Thyroid gland (tissue), 4 donors: ENCODE measurements at regions not wholly inside any gene's neighbourhood (a gene's known extent, or its start where the extent isn't known, plus 50 kb on each side); places are given as distances from the start of the nearest gene placed in this dataset.

ENCODE experiments used
- POLR2A ChIP-seq, 2 donors: fragments of 450-650 bp; IDR thresholded peaks; one replicate each; pipeline ENCODE4 v1.6.1; 2017; ENCODE audit warnings: antibody characterized with exemption in 2 of 2, mild to moderate bottlenecking in 2 of 2, moderate library complexity in 1 of 2
- TF ChIP-seq, protein P1 (sequence below), 6 experiments: fragments of 200-600 bp in 3 of 6; fragments of 450-650 bp in 3 of 6; sonication (generic) in 3 of 6; IDR thresholded peaks; one replicate each; pipeline ENCODE4 v1.5.1; 2016 to 2019; ENCODE audit warnings: antibody characterized with exemption in 6 of 6, mild to moderate bottlenecking in 2 of 6, inconsistent platforms in 1 of 6, moderate library complexity in 1 of 6

DNA sequence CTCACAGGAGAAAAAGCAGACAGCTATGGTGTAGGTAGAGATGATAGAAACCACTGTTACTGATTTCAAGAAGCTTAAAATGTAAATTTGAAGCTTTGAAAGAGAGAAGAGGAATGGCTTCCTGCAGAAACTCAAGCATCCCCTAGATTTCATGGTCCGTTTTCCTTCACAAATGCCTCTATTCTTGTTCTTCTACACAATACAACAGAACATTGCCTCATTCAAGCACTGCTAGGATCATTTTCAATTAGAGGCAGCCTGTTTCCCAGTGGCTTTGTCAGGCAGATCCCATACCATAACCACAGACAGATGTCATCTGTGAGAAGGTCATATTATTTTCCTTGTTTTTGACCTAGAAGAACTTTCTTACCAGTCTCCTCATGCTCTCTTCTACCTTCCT is 77.9 kb upstream of the SPRED1 start:
- TF ChIP-seq, protein P1, sequence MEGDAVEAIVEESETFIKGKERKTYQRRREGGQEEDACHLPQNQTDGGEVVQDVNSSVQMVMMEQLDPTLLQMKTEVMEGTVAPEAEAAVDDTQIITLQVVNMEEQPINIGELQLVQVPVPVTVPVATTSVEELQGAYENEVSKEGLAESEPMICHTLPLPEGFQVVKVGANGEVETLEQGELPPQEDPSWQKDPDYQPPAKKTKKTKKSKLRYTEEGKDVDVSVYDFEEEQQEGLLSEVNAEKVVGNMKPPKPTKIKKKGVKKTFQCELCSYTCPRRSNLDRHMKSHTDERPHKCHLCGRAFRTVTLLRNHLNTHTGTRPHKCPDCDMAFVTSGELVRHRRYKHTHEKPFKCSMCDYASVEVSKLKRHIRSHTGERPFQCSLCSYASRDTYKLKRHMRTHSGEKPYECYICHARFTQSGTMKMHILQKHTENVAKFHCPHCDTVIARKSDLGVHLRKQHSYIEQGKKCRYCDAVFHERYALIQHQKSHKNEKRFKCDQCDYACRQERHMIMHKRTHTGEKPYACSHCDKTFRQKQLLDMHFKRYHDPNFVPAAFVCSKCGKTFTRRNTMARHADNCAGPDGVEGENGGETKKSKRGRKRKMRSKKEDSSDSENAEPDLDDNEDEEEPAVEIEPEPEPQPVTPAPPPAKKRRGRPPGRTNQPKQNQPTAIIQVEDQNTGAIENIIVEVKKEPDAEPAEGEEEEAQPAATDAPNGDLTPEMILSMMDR (IDR thresholded peaks at IDR 0.05) = no peak
- TF ChIP-seq POLR2A (IDR thresholded peaks at IDR 0.05) = no peak
